GM19455 (cell line): ENCODE measurements at regions not wholly inside any gene's neighbourhood (a gene's known extent, or its start where the extent isn't known, plus 50 kb on each side); places are given as distances from the start of the nearest gene placed in this dataset.
"Not testable (repeated sequence)": the region's sequence is repeated elsewhere in the genome, so short reads cannot be mapped to it uniquely, and the experiment has no call there.

Experiments
- ATAC-seq: cut with Tn5 transposase; IDR thresholded peaks from one replicate; pipeline ENCODE4 v1.9.1; 2021; ENCODE audit not compliant: unreplicated experiment

DNA sequence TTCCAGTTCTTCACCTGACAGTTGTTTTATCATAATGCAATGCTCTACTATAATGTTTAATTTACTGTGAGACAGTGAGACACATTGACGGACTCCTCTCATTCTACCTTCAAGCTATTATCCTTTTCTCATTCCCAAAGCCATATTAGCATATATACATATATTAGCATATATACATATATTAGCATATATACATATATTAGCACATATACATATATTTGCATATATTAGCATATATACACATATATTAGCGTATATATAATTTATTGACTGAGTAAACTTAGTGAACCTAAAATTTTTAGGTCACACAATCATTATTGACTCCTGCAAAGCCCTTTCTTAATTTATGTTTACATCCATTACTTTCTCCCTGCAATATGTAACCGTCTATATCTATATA, 555.0 kb upstream of the ADGRB3 start:
- ATAC-seq, result no peak

DNA sequence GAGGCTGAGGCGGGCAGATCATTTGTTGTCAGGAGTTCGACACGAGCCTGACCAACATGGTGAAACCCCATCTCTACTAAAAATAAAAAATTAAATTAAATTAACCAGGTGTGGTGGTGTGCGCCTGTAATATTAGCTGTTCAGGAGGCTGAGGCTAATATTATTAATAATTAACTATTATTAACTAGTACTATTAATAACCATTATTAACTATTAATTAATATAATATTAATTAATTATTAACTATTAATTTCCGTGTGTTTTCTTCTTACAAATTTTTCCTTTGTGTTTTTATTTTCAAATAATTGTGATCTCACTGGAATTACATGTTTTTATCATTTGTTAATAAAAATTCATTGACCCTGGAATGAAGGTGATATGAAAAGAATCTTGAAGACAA, 557.4 kb upstream of the ADGRB3 start:
- ATAC-seq, result no peak

DNA sequence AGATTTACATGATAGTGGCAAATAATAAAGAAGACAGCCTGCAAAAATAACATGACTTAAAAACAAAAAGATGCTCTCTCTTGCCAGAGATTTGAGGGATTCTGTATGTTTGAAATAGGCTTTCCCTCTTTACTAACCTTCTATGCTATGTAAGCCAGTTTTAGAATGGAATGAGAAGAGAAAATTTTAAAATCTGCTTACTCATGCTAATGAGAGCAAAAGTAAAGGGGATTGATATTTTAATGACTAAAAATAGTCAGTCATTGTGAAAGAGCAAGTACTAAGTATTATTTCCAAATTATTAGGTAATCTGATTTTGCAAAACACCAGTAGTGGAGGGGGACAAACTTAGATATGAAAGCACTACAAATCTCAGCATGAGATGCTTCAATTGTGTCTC, 563.3 kb upstream of the ADGRB3 start:
- no peak for ATAC-seq

DNA sequence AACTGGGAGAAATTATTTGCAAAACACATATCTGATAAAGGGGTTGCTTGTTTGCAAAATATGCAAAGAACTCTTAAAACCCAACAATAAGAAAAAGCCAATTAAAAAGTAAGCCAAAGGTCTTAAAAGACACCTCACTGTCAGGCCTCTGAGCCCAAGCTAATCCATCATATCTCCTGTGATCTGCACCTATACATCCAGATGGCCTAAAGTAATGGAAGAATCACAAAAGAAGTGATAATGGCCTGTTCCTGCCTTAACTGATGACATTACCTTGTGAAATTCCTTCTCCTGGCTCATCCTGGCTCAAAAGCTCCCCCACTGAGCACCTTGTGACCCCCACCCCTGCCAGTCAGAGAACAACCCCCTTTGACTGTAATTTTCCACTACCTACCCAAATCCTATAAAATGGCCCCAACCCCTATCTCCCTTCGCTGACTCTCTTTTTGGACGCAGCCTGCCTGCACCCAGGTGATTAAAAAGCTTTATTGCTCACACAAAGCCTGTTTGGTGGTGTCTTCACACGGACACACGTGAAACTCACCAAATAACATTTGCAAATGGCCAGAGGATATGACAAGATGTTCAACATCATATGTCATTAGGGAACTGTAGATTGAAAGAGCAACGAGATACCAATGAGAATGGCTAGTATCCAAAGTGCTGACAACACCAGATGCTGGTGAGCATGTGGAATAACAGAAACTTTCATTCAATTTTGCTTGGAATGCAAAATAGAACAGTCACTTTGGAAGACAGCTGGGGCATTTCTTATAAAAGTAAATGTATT, 565.0 kb upstream of the ADGRB3 start:
- no peak for ATAC-seq

DNA sequence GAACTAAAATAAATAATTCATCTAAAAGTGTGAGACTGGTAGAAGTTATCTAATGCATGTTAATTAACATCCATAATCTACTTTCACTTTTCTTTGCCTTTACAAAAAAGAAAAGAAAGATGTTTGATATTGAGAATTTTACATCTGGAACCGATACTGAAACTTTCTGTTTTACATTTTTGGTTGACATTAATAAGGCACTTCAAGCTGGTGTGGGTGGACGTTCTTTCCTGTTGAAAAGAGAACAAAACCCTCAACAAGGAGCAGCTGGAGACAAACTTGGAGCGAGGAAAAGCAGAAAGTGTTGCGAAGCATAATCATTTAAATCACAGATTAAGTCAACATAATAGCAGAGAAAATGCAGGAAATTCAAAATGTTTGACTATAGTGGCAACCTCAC, 575.2 kb upstream of the ADGRB3 start:
- ATAC-seq, result no peak

DNA sequence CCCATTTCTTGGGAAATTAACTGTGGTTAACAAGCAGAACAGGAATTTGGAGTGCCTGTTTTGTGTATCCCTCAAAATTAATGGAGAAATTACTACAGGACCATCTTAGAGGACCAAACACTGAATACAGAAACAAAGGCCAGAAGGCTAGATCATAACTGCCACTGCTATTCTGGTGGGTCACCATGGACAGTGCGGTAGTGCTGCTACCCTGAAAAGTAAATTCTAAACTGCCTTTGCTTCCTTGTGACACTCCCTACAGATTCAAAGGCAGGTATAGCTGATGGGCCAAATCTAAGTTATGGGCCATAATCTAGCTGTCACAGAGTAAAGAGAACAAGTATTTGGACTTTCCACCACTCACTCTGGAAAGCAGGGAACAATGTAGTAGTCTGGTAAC, 575.8 kb upstream of the ADGRB3 start:
- ATAC-seq, result no peak

DNA sequence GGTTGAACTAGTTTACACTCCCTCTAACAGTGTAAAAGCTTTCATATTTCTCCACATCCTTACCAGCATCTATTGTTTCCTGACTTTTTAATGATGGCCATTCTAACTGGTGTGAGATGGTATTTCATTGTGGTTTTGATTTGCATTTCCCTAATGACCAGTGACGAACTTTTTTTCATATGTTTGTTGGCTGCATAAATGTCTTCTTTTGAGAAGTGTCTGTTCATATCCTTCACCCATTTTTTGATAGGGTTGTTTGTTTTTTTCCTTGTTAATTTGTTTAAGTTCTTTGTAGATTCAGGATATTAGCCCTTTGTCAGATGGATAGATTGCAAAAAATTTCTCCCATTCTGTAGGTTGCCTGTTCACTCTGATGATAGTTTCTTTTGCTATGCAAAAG, 578.5 kb upstream of the ADGRB3 start:
- ATAC-seq, result not testable (repeated sequence)

DNA sequence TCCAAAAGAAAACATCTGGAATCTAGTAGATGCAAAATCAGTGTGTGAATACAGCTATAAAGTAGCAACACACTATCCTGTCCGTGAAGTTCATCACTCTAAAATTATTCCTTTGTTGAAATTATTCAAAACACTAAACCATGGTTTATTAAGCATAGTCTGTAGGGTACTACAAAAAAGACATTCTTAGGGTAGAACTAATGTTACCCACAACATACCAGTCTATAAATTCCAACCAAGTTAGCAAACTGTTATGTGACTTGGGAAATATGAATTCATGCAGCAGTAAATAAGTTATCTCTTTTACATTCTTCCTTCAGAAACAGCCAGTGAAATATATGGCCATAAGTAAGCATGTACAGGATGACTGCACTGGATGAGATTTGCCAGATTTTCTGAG, 580.3 kb upstream of the ADGRB3 start:
- no peak for ATAC-seq

DNA sequence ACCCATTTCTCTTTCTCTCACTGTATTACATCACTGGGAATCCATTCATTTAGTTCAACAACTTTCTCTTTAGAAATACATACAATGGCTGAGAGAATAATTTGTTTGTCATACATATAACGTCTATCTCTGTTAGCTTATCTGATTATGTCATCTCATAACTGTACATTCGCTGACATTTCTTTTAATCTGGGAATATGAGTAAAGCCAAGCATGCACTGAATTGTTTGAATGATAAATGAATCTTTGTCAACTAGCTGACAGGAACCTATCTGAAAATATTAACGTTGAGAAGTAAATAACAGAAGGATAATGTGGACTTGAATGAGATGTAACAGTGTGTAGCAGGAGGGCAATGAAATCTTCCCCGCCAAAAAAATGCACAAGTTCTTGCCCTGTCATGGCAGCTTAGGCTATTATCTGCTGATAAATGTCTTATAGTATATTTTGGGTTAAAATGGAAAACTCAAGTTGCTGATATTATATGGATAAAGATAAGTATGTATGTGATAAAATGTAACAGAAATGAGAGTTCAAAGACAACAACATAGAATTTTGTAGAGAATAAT, 581.2 kb upstream of the ADGRB3 start:
- ATAC-seq, result no peak

DNA sequence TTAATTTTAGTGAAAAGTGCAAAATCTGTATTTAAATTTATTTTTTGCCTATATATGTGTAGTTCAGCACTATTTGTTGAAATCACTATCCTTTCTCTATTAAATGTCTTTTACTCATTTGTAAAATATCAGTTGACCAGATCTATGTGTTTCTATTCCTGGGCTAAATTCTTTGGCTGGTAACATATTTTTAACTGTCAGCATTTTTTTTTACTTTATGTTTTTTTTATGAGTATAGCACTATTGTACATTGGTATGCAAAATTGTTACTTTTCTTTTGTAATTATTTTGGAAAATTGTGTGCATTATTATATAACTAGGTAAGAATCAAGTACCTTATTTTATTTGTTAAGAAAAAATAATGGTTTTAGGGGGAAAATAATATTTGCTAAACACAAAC, 582.8 kb upstream of the ADGRB3 start:
- ATAC-seq, result no peak

DNA sequence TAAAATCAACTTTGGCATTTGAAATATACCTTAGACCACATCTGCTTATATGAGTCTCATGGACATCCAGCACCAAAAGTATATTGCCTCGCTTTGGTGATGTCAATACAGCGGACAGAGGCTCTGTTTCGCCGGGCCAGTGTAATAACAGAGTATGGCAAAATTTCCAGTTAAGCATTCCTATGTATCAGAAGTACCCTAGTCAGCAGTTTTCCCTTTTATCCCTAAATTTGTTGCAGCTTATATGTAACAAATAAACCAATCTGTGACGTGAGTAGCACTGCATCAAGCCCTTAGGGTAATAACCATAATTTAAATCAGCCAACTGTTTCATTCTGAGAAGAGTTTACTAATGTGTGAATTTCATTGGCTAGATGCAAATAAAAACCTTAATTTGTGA, 585.5 kb upstream of the ADGRB3 start:
- no peak for ATAC-seq

DNA sequence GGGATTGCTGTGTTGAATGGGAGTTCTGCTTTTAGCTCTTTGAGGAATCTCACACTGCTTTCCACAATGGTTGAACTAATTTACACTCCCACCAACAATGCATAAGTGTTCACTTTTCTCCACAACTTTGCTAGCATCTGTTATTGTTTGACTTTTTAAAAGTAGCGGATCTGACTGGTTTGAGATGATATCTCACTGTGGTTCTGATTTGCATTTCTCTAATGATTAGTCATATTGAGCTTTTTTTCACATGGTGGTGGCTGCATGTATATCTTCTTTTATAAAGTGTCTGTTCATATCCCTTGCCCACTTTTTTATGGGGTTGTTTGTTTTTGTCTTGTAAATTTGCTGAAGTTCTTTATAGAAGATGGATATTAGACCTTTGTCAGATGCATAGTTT, 588.3 kb upstream of the ADGRB3 start:
- ATAC-seq, result no peak

DNA sequence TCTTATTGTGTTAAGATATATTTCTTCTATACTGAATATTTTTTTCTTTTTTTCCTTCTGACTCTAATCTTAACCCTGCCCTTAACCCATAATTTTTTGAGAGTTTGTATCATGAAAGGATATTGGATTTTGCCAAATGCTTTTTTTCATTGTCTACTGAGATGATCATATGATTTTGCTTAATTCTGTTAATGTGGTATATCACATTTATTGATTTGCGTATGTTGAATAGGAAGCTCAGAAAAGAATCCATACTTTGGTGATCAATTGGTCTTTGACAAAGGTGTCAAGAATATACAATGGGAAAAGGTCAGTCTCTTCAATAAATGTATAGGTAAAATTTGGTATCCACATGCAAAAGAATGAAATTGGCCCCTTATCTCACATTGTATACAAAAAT, 588.8 kb upstream of the ADGRB3 start:
- ATAC-seq, result no peak

DNA sequence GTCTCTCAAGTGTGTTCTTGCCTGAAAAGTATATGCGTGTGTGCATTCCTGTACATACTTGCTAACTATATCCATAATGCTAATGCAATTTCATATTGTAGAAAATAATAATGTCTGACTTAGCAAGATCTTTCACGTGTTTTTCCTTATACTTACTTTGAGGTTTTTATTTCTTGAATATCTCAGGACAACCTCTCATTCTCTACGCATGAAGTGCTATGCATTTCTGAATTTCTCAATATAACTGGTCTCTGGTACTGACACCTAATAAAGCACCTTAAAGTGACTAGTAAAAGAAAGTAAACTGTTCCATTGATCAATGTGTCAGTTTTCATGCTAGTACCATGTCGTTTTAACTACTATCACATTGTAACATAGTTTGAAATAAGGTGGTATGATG, 589.9 kb upstream of the ADGRB3 start:
- no peak for ATAC-seq

DNA sequence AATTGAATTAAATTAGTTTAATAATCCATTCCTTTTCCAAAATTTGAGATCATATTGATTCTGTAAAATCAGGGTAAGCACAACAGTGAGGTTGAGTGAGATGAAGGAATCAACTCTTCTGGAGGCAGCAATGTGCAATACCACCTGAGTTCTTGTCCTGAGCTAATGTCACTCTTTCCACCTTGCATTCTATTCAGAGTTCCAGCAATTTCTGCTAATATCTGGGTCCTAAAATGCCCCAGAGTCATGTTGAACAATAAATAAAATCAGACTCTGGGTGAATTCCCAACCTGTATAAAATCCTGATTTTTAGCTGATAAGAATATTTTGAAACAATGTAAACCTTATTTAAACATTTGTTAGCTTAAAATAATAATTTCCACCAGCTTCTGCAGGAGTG, 590.8 kb upstream of the ADGRB3 start:
- ATAC-seq, result no peak

DNA sequence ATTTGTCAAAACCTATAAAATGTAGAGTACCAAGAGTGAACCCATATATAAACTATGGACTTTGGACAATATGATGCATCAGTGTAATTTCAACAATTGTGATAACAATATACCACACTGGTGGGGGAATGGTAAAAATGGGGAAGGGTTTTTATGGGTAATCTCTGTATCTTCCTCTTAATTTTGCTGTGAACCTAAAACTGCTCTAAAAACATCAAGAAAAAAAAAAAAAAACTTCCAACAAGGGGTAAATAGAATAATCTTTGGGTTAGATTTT, 592.0 kb upstream of the ADGRB3 start:
- no peak for ATAC-seq

DNA sequence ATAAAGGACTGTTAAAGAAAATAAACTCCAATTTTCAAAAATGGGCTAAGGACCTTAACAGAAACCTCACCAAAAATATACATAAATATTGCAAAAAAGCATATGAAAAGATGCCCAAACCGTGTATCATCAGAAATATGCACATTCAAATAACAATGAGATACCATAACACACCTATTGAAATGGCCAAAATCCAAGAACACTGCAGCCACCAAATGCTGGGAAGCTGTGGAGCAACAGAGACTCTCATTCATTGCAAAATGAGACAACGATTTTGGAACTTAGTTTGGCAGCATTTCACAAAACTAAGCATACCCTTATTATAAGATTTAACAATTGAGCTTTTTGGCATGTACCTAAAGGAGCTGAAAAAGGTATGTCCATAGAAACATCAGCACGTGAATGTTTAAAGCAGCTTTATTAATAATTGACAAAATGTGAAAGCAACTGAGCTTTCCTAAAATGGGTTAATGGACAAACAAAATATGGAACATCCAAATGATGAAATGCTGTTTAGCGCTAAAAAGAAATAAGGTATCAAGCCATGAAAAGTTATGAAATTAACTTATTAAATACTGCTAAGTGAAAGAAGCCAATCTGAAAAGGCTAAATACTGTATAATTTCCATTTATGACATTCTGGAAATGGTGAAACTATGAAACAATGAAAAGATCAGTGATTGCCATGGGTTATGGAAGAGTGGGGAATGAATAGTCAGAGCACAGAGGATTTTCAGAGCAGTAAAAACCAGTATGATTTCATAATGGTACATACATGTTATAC, 592.6 kb upstream of the ADGRB3 start:
- no peak for ATAC-seq

DNA sequence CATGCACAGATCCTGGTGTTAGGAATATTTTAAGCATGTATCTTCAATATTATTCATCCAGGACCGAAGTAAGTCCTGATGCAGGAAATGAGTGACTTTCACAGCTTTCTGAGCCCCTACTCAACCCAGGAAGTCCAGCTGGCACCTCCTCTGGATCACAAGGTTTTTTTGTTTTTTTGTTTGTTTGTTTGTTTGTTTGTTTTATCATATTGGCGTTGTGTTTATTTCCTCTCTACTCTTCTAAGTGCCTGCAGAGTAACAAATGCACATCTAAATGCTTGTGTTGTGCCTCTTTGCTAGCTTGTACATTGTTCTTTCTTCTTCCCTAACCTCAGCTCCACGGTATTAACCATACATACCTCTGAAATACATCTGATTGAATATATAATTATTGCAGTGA, 594.3 kb upstream of the ADGRB3 start:
- no peak for ATAC-seq

DNA sequence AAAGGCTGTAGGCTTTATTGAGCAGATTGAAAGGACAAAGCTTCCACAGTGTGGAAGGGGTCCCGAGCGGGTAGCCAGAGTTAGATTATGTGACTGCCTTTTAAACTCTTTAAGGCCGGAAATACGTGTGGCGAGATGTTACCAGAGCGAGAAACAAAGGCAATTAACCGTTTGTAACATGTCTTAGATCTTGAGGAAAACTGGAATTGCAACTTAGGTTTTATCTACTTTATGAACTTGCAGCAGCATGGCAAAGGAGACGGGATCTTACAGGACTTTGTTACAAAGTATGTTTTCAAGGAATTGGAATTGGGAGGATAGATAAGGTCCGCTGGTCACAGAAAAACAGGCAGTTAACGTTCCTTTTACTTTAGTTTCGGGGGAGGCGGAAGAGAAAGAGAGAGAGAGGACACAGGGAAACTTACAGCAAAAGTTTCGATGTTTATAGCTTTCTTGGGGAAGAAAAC, 594.7 kb upstream of the ADGRB3 start:
- no peak for ATAC-seq

DNA sequence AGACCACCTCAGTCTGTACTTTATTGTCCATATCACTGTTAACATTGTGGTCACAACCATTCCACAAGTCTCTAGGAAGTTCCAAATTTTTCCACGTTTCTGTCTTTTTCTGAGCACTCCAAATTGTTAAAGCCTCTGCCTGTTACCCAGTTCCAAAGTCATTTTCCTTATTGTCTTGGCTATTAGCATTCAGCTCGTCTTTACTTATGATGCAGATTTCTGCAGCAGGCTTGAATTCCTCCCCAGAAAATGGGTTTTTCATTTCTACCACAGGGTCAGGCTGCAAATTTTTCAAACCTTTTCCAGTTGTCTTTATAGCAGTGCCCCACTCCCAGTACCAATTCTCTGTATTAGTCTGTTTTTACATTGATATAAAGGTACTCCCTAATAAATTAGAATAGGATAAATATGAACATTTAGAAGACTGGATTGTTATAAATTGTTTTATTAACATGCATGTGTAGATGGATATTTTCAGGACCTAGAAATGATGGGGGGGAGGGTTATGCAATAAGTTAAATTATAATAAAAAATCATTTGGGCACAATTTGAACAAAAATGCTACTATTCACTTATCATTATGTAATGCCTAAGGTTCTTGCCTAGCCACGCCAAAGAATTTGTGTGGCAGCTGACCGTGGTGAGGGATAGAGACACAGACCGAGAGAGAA, 595.3 kb upstream of the ADGRB3 start:
- ATAC-seq, result no peak

DNA sequence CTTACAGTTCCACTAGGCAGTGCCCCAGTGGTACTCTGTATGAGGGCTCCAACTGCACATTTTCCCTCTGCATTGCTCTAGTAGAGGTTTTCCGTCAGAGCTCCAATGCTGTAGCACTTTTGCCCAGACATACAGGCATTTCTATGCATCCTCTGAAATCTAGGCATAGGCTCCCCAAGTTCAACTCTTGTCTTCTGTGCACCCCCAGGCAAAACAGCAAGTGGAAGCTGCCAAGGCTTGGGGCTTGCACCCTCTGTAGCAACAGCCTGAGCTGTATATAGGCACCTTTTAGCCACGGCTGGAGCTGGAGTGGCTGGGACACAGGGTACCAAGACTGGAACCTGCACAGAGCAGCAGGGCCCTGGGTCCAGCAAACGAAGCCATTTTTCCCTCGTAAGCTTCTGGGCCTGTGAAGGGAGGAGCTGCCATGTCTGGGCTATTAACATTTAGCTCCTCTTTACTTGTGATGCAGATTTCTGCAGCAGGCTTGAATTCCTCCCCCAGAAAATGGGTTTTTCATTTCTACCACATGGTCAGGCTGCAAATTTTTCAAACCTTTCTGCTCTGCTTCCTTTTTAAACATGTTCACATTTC, 596.2 kb upstream of the ADGRB3 start:
- no peak for ATAC-seq
